ENCODE measurements at regions not wholly inside any gene's neighbourhood (a gene's known extent, or its start where the extent isn't known, plus 50 kb on each side); places are given as distances from the start of the nearest gene placed in this dataset.

GRCh38 chr17:77344038-77344437 lies 203.3 kb downstream of the SEC14L1 start:
- no peak overlapping the region for H3K4me3 ChIP-seq (ENCODE audit: low read depth, low read length)
- DNase-seq (ENCODE audit: low read depth, low spot score), result no peak
- POLR2A ChIA-PET, result no interaction called here
- CTCF ChIA-PET, result no interaction called here
- TF ChIP-seq, protein P1, sequence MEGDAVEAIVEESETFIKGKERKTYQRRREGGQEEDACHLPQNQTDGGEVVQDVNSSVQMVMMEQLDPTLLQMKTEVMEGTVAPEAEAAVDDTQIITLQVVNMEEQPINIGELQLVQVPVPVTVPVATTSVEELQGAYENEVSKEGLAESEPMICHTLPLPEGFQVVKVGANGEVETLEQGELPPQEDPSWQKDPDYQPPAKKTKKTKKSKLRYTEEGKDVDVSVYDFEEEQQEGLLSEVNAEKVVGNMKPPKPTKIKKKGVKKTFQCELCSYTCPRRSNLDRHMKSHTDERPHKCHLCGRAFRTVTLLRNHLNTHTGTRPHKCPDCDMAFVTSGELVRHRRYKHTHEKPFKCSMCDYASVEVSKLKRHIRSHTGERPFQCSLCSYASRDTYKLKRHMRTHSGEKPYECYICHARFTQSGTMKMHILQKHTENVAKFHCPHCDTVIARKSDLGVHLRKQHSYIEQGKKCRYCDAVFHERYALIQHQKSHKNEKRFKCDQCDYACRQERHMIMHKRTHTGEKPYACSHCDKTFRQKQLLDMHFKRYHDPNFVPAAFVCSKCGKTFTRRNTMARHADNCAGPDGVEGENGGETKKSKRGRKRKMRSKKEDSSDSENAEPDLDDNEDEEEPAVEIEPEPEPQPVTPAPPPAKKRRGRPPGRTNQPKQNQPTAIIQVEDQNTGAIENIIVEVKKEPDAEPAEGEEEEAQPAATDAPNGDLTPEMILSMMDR (IDR thresholded peaks at IDR 0.05; ENCODE audit: insufficient read depth, low read length, missing control alignments), result no peak

DNA sequence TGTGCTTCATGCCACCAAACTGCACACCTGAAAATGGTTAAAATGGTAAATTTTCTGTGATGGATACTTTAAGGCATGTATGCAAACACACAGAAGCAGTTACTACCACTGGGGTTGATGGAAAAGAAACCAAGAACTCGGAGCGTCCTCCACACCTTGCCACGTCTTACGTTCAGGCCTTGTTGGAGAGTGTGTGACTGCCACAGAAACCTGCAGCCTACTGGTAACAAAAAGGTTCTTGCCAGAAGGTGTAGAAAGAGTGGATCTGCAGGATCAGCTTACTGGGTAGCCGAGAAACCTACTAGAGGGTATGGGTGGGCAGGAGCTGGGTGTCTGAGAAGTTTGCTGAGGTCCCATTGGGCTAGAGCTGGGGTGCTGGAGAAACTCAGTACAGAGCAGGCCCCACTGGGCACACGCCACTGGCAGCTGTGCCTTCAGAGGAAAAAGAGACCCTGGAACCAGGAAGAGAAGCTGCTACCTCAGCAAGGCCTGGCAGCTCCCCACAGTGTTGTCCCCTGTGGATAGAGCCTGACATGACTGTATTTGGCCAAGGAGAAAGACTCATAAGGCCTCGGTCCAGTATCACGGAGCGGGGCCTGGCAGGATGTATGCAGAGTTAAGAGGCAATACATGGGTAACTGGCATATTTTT lies 204.6 kb downstream of the SEC14L1 start:
- H3K4me3 ChIP-seq (ENCODE audit: low read depth, low read length), result no peak overlapping the region
- CTCF ChIA-PET, result interaction anchor here (1.1 to 3.3 kb wide), 5 partner anchors 7 to 84 kb away, joined by 3 to 19 read pairs (median 5); no protein-coding TSS in a partner anchor
- POLR2A ChIA-PET, result interaction anchor here (0.7 kb wide), 1 partner anchor 19 kb away, joined by 3 read pairs; no protein-coding TSS in a partner anchor
- DNase-seq (ENCODE audit: low read depth, low spot score), result no peak
- TF ChIP-seq, protein P1 (IDR thresholded peaks at IDR 0.05; ENCODE audit: insufficient read depth, low read length, missing control alignments), result no peak

DNA sequence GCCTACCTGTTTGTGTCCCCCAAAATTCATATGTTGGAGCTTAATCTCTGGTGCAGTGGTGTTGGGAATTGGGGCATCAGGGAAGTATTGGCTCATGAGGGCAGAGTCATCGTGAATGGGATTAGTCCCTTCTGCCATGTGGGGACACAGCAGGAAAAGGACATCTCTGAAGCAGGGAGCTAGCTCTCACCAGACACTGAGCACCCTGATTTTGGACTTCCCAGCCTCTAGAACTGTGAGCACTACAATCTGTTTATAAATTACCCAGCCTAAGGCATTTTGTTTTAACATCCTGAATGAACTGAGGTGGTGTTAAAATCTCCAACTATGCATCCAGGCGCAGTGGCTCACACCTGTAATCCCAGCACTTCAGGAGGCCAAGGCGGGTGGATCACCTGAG lies 206.0 kb downstream of the SEC14L1 start:
- TF ChIP-seq, protein P1 (IDR thresholded peaks at IDR 0.05; ENCODE audit: insufficient read depth, low read length, missing control alignments), result no peak
- POLR2A ChIA-PET, result no interaction called here
- DNase-seq (ENCODE audit: low read depth, low spot score), result no peak
- CTCF ChIA-PET, result interaction anchor here (0.9 to 3.3 kb wide), 4 partner anchors 8 to 83 kb away, joined by 3 to 19 read pairs (median 6); no protein-coding TSS in a partner anchor
- H3K4me3 ChIP-seq (ENCODE audit: low read depth, low read length), result no peak overlapping the region

- ChIA-PET CTCF (interaction anchor here (1.3 to 3.3 kb wide), 3 partner anchors 9 to 17 kb away, joined by 3 to 19 read pairs (median 6); no protein-coding TSS in a partner anchor), POLR2A (no interaction called here)
- DNase-seq (ENCODE audit: low read depth, low spot score), result no peak
- TF ChIP-seq, protein P1 (IDR thresholded peaks at IDR 0.05; ENCODE audit: insufficient read depth, low read length, missing control alignments), result no peak
- no peak overlapping the region for H3K4me3 ChIP-seq (ENCODE audit: low read depth, low read length)
Measured at GRCh38 chr17:77347544-77347943, 206.8 kb downstream of the SEC14L1 start.

DNA sequence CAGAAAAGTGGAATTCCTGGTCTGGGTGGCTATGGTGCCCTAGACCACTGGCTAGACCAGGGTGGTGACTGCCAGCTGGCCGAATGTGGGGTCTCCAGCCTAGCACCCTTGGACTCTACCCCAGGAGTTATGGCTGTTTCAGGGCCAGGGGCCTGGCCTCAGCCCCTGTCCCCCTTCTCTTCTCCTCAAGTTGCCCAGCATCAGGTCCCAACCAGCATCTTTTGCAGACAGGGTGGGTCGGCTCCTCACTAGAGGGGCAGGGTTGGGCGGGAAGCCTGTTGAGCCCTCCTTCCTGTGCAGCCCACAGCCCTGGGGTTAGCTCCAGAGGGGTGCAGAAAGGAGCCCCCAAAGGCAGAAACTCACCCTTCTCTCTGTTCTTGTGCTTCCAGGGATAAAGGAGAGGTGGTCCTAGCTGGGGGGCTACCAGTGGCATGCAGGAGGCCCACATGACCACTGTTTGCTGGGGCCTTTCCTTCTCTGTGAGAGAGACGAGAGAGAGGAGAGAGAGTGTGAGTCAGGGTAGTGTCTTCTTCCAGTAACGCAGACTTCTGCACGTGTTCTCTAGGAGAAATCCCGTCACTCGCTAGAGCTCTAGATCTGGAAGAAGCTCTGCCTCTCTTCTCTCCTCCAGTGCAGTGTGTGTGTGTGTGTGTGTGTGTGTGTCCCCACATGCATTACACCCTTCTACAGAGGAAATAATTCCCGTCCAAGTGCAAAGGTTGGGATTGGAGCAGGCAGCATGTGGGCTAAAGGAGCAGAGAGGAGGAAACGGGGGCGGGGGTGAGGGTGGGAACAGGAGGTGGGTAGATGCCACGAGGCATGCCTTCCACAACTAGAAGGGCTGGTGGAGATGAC lies 209.4 kb downstream of the SEC14L1 start:
- no peak for DNase-seq (ENCODE audit: low read depth, low spot score)
- CTCF ChIA-PET, result interaction anchor here (1.5 to 1.8 kb wide), 2 partner anchors 19 to 80 kb away, joined by 6 to 12 read pairs; no protein-coding TSS in a partner anchor
- TF ChIP-seq, protein P1 (IDR thresholded peaks at IDR 0.05; ENCODE audit: insufficient read depth, low read length, missing control alignments), result no peak
- POLR2A ChIA-PET, result interaction anchor here (1.0 kb wide), 1 partner anchor 25 kb away, joined by 6 read pairs; no protein-coding TSS in a partner anchor
- H3K4me3 ChIP-seq (ENCODE audit: low read depth, low read length), result no peak overlapping the region

GRCh38 chr17:77352441-77352840 lies 211.7 kb downstream of the SEC14L1 start:
- no peak overlapping the region for H3K4me3 ChIP-seq (ENCODE audit: low read depth, low read length)
- no peak for DNase-seq (ENCODE audit: low read depth, low spot score)
- ChIA-PET CTCF (interaction anchor here (1.7 kb wide), 1 partner anchor 20 kb away, joined by 13 read pairs; no protein-coding TSS in a partner anchor), POLR2A (no interaction called here)
- TF ChIP-seq, protein P1 (IDR thresholded peaks at IDR 0.05; ENCODE audit: insufficient read depth, low read length, missing control alignments), result no peak

All from AG04449 (cell line).